GM23338 (cell line): ENCODE measurements at regions not wholly inside any gene's neighbourhood (a gene's known extent, or its start where the extent isn't known, plus 50 kb on each side); places are given as distances from the start of the nearest gene placed in this dataset.

Source experiments
- ATAC-seq: fragments of 200-7000 bp; cut with Tn5 transposase; 3 replicates; pipeline ENCODE4 v1.9.1; 2020
- DNase-seq: peaks from one replicate; pipeline ENCODE4 v3.0.0-alpha.2; 2015; ENCODE audit warnings: low spot score
- H2AFZ ChIP-seq: fragments of 200-600 bp; sonication (generic); 2 replicates; pipeline ENCODE4 v1.8.0; 2016; ENCODE audit warnings: antibody characterized with exemption, mild to moderate bottlenecking, moderate library complexity
- H3F3A ChIP-seq: fragments of 200-600 bp; sonication (generic); replicated peaks from 2 replicates; pipeline ENCODE4 v1.8.0; 2017; ENCODE audit warnings: antibody characterized with exemption, mixed run types, low read depth
- H3K27ac ChIP-seq: fragments of 200-600 bp; sonication (generic); 2 replicates; pipeline ENCODE4 v1.6.1; 2016; ENCODE audit warnings: low read depth
- H3K27me3 ChIP-seq: fragments of 200-600 bp; sonication (generic); 2 replicates; pipeline ENCODE4 v1.8.0; 2016; ENCODE audit warnings: mild to moderate bottlenecking, mixed run types, moderate library complexity; ENCODE audit not compliant: insufficient read depth
- H3K36me3 ChIP-seq: fragments of 200-600 bp; sonication (generic); 2 replicates; pipeline ENCODE4 v1.8.0; 2016; ENCODE audit warnings: mild to moderate bottlenecking; ENCODE audit not compliant: insufficient read depth
- H3K4me1 ChIP-seq: fragments of 200-600 bp; sonication (generic); 2 replicates; pipeline ENCODE4 v1.8.0; 2016; ENCODE audit warnings: mild to moderate bottlenecking, moderate library complexity; ENCODE audit not compliant: insufficient read depth
- H3K4me2 ChIP-seq: fragments of 200-600 bp; sonication (generic); 2 replicates; pipeline ENCODE4 v1.7.1; 2017; ENCODE audit warnings: mixed run types
- H3K4me3 ChIP-seq: fragments of 200-600 bp; sonication (generic); 2 replicates; pipeline ENCODE4 v1.6.1; 2016; ENCODE audit warnings: mixed run types
- H3K79me2 ChIP-seq: fragments of 200-600 bp; sonication (generic); replicated peaks from 2 replicates; pipeline ENCODE4 v1.8.0; 2017; ENCODE audit warnings: mild to moderate bottlenecking; ENCODE audit not compliant: insufficient read depth
- H3K9me2 ChIP-seq: fragments of 200-600 bp; sonication (generic); 2 replicates; pipeline ENCODE4 v1.8.0; 2017; ENCODE audit not compliant: insufficient read depth
- H4K20me1 ChIP-seq: fragments of 200-600 bp; sonication (generic); replicated peaks from 2 replicates; pipeline ENCODE4 v1.8.0; 2017; ENCODE audit warnings: mild to moderate bottlenecking; ENCODE audit not compliant: insufficient read depth
- H3K27ac Mint-ChIP-seq: 2 replicates; pipeline ENCODE4 v1.8.0; 2020; ENCODE audit warnings: inconsistent platforms, mild to moderate bottlenecking, moderate library complexity, mixed read lengths
- H3K27me3 Mint-ChIP-seq: 3 replicates; pipeline ENCODE4 v1.8.0; 2022; ENCODE audit warnings: low read depth, mild to moderate bottlenecking, moderate library complexity, mixed read lengths, inconsistent platforms; ENCODE audit not compliant: insufficient read depth, poor library complexity
- H3K36me3 Mint-ChIP-seq: 3 replicates; pipeline ENCODE4 v1.8.0; 2021; ENCODE audit warnings: low read depth, mild to moderate bottlenecking, inconsistent platforms, moderate library complexity, mixed read lengths
- H3K4me1 Mint-ChIP-seq: 3 replicates; pipeline ENCODE4 v1.8.0; 2020; ENCODE audit warnings: mild to moderate bottlenecking, inconsistent platforms, mixed read lengths
- H3K4me3 Mint-ChIP-seq: 3 replicates; pipeline ENCODE4 v1.8.0; 2021; ENCODE audit warnings: moderate library complexity, mild to moderate bottlenecking, inconsistent platforms, mixed read lengths
- H3K9me3 Mint-ChIP-seq: 3 replicates; pipeline ENCODE4 v1.8.0; 2020; ENCODE audit warnings: moderate library complexity, mild to moderate bottlenecking, inconsistent platforms, mixed read lengths
- CTCF ChIP-seq, 2 experiments: fragments of 200-600 bp in 1 of 2; sonication (generic) in 1 of 2; conservative IDR thresholded peaks; 2 replicates each; pipeline versions ENCODE4 v1.5.1 to v1.6.1; 2016 to 2017; ENCODE audit warnings: antibody characterized with exemption in 2 of 2, low read depth in 2 of 2, mild to moderate bottlenecking in 2 of 2, moderate library complexity in 1 of 2
- EZH2phosphoT487 ChIP-seq: fragments of 200-600 bp; sonication (generic); IDR thresholded peaks from one replicate; pipeline ENCODE4 v1.8.1; 2018; ENCODE audit warnings: antibody characterized with exemption; ENCODE audit not compliant: unreplicated experiment
- JUNB ChIP-seq: IDR thresholded peaks from one replicate; pipeline ENCODE4 v1.6.1; 2016; ENCODE audit warnings: antibody characterized with exemption; ENCODE audit not compliant: unreplicated experiment
- REST ChIP-seq: IDR thresholded peaks from one replicate; pipeline ENCODE4 v1.6.1; 2018; ENCODE audit warnings: antibody characterized with exemption; ENCODE audit not compliant: unreplicated experiment
- ZNF114 ChIP-seq: fragments of 250-450 bp; sonication (Bioruptor Pico); IDR thresholded peaks from 2 replicates; pipeline ENCODE4 v1.5.0; 2020; ENCODE audit warnings: mild to moderate bottlenecking, moderate library complexity

GRCh38 chr11:129589190-129589860, 213.7 kb downstream of the BARX2 start (continued):
- no peak for TF ChIP-seq REST

GRCh38 chr11:129590030-129590752, 214.5 kb downstream of the BARX2 start:
- Histone ChIP-seq H3K4me2 (no peak overlapping the region; the same call in 1 of the 2 replicates), H3K27ac (no peak overlapping the region), H3K9me2 (peaks cover 9% of the 10 kb centered on the region; the same call in 1 of the 2 replicates), H3F3A (no peaks in the 10 kb centered on the region), H3K36me3 (no peaks in the 10 kb centered on the region), H2AFZ (no peak overlapping the region), H3K79me2 (no peaks in the 10 kb centered on the region), H4K20me1 (no peaks in the 10 kb centered on the region), H3K27me3 (no peaks in the 10 kb centered on the region), H3K4me3 (no peak overlapping the region), H3K4me1 (peaks cover 16% of the 10 kb centered on the region; the same call in 1 of the 2 replicates)
- DNase-seq (no peak), ATAC-seq (no peak)
- Mint-ChIP-seq H3K4me3 (no peak overlapping the region), H3K27ac (no peak overlapping the region), H3K9me3 (no peaks in the 10 kb centered on the region), H3K36me3 (no peaks in the 10 kb centered on the region), H3K4me1 (peaks cover 3% of the 10 kb centered on the region; the same call in 1 of the 3 replicates), H3K27me3 (peaks cover 8% of the 10 kb centered on the region)
- TF ChIP-seq CTCF (conservative IDR thresholded peaks at IDR 0.05; ENCODE audit: low read depth in 2 of 2) = no peak
- no peak for TF ChIP-seq ZNF114 (CRISPR knock-in tag)
- TF ChIP-seq JUNB = no peak

GRCh38 chr11:129590753-129591475, 215.3 kb downstream of the BARX2 start:
- Mint-ChIP-seq H3K27ac (no peak overlapping the region), H3K9me3 (no peaks in the 10 kb centered on the region), H3K27me3 (peaks cover 5% of the 10 kb centered on the region), H3K36me3 (no peaks in the 10 kb centered on the region), H3K4me3 (no peak overlapping the region), H3K4me1 (peaks cover 3% of the 10 kb centered on the region; the same call in 1 of the 3 replicates)
- Histone ChIP-seq H3K27ac (no peak overlapping the region), H2AFZ (no peak overlapping the region), H3K4me2 (no peak overlapping the region), H3K36me3 (no peaks in the 10 kb centered on the region), H3K4me3 (no peak overlapping the region), H4K20me1 (no peaks in the 10 kb centered on the region), H3K4me1 (peaks cover 16% of the 10 kb centered on the region; the same call in 1 of the 2 replicates), H3K27me3 (no peaks in the 10 kb centered on the region), H3K79me2 (no peaks in the 10 kb centered on the region), H3F3A (no peaks in the 10 kb centered on the region), H3K9me2 (peaks cover 9% of the 10 kb centered on the region; the same call in 1 of the 2 replicates)
- ATAC-seq (no peak), DNase-seq (no peak)
- no peak for TF ChIP-seq REST
- no peak for TF ChIP-seq EZH2phosphoT487
